ENCODE measurements at regions not wholly inside any gene's neighbourhood (a gene's known extent, or its start where the extent isn't known, plus 50 kb on each side); places are given as distances from the start of the nearest gene placed in this dataset.

GRCh38 chr2:123179526-123179925 is 845.6 kb upstream of the CNTNAP5 start:
- ChIA-PET CTCF (no interaction called here), POLR2A (no interaction called here)
- Histone ChIP-seq H3K4me3 (ENCODE audit: low read depth, low read length) (no peak overlapping the region), H3K9me3 (ENCODE audit: control insufficient read depth, insufficient read depth, low read depth, low read length) (no peaks in the 10 kb centered on the region), H3K4me1 (ENCODE audit: control insufficient read depth, insufficient read depth, low read length) (no peaks in the 10 kb centered on the region), H3K36me3 (ENCODE audit: control insufficient read depth in 2 of 2, insufficient read depth in 1 of 2, low read length in 2 of 2) (no peaks in the 10 kb centered on the region), H3K27ac (ENCODE audit: extremely low read depth, low read depth, low read length) (no peak overlapping the region)
- no peak for TF ChIP-seq CTCF (tag by site-specific recombination; IDR thresholded peaks at IDR 0.05)
- no peak for TF ChIP-seq ZSCAN4 (tag by site-specific recombination; IDR thresholded peaks at IDR 0.05)
- no peak for TF ChIP-seq EGR2 (tag by site-specific recombination; IDR thresholded peaks at IDR 0.05; ENCODE audit: low read depth)

- ChIA-PET CTCF (no interaction called here), POLR2A (no interaction called here)
- H3K9me3 ChIP-seq (ENCODE audit: control insufficient read depth, insufficient read depth, low read depth, low read length): no peaks in the 10 kb centered on the region
- H3K27ac ChIP-seq (ENCODE audit: extremely low read depth, low read depth, low read length): no peak overlapping the region
- no peaks in the 10 kb centered on the region for H3K36me3 ChIP-seq (ENCODE audit: control insufficient read depth in 2 of 2, insufficient read depth in 1 of 2, low read length in 2 of 2)
- H3K4me1 ChIP-seq (ENCODE audit: control insufficient read depth, insufficient read depth, low read length): no peaks in the 10 kb centered on the region
- H3K4me3 ChIP-seq (ENCODE audit: low read depth, low read length): no peak overlapping the region
- TF ChIP-seq GLI2 (tag by site-specific recombination; IDR thresholded peaks at IDR 0.05; ENCODE audit: borderline replicate concordance, low read depth): no peak
- no peak for TF ChIP-seq ZNF530 (tag by site-specific recombination; IDR thresholded peaks at IDR 0.05; ENCODE audit: low read depth)
- TF ChIP-seq ZBTB44 (tag by site-specific recombination; IDR thresholded peaks at IDR 0.05): no peak
- TF ChIP-seq ZNF664 (tag by site-specific recombination; IDR thresholded peaks at IDR 0.05): no peak
- no peak for TF ChIP-seq PATZ1 (tag by site-specific recombination; IDR thresholded peaks at IDR 0.05)
- no peak for TF ChIP-seq ZNF175 (tag by site-specific recombination; IDR thresholded peaks at IDR 0.05)
- TF ChIP-seq ZIC2 (tag by site-specific recombination; IDR thresholded peaks at IDR 0.05): no peak
- no peak for TF ChIP-seq ZNF362 (tag by site-specific recombination; IDR thresholded peaks at IDR 0.05)
- TF ChIP-seq ZNF366 (tag by site-specific recombination; conservative IDR thresholded peaks at IDR 0.05): no peak
- TF ChIP-seq ZBTB26 (tag by site-specific recombination; optimal IDR thresholded peaks at IDR 0.05): no peak
- TF ChIP-seq ZBTB11 (tag by site-specific recombination; conservative IDR thresholded peaks at IDR 0.05; ENCODE audit: low read depth): no peak
- no peak for TF ChIP-seq ZNF155 (tag by site-specific recombination; IDR thresholded peaks at IDR 0.05)
- no peak for TF ChIP-seq ZNF416 (tag by site-specific recombination; IDR thresholded peaks at IDR 0.05)
- no peak for TF ChIP-seq ZNF112 (tag by site-specific recombination; IDR thresholded peaks at IDR 0.05)
- no peak for TF ChIP-seq ZNF426 (tag by site-specific recombination; IDR thresholded peaks at IDR 0.05)
- no peak for TF ChIP-seq ZNF596 (tag by site-specific recombination; IDR thresholded peaks at IDR 0.05)
- no peak for TF ChIP-seq ZNF398 (tag by site-specific recombination; IDR thresholded peaks at IDR 0.05)
- TF ChIP-seq ZNF324 (tag by site-specific recombination; IDR thresholded peaks at IDR 0.05): no peak
Observed at GRCh38 chr2:123195957-123196356, 829.1 kb upstream of the CNTNAP5 start.
